IPS DF 19.7 (cell line): ENCODE measurements at regions not wholly inside any gene's neighbourhood (a gene's known extent, or its start where the extent isn't known, plus 50 kb on each side); places are given as distances from the start of the nearest gene placed in this dataset.

ENCODE experiments used
- DNase-seq: peaks from one replicate; pipeline ENCODE4 v3.0.0-alpha.2; 2013; ENCODE audit warnings: low read depth, low spot score

- DNase-seq: no peak
These were observed 85.1 kb upstream of the USP47 start for GRCh38 chr11:11756718-11757117.

GRCh38 chr11:11755871-11756270, 85.9 kb upstream of the USP47 start:
- DNase-seq: no peak

- DNase-seq: peak; percentile 7
These were observed 89.1 kb upstream of the USP47 start for GRCh38 chr11:11752679-11753078.

DNA sequence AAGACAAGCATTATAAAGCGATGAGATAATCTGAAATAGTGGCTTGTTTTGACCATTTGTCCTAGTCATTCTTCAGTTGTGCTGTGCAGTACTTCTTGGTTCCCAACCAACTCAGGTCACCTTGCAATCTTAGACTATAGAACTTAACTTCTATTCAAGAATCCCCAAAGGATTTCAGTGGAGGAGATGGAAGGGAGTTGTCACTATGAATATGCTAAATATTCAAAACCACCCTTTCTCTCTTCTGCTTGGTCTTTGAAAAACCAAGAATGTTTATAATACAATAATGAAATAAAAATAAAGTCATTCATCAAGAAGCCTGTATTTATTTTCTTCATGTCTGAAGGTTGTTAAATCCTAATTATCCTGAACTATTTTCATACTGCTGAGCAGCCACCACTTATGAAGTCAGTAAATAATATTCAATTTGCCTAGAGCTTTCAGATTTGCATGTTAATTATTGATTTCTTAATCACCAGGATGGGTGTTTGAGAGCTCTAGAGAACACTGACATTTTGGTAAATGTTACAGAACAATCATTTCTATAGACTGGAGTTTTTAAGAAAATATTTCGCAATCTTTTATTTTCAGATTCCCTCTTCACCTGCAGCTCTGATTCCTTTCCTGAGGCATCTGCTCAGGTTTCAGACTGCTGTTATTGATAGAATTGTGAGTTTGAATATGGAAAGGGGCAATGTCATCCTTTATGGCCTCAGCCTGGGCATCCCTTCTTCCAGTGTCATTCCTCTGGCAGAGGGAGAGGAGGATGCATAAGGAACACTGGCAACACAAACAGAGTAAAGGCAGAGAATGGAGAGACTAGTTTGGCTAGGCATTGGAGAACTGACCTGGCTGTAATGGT, 91.5 kb upstream of the USP47 start:
- DNase-seq: no peak

- DNase-seq: no peak
These were observed 92.9 kb upstream of the USP47 start for GRCh38 chr11:11748706-11749365.

- DNase-seq: no peak
These were observed 94.2 kb upstream of the USP47 start for GRCh38 chr11:11747570-11747969.

DNA sequence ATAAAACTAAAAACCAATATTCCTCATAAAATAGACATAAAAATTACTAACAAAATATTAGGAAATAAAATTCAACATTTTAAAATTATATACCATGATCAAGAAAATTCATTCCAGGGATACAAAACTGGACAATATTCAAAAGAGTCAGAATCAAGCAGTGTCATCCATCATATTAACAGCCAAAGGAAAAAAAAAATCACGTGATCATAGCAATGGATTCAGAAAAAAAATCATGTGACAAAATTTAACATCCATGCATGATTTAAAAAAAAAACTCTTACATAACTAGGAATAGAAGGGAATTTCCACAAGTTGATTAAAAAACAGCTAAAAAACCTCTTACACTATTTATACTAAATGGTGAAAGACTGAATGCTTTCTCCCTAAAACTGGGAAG, 95.3 kb upstream of the USP47 start:
- no peak for DNase-seq

- no peak for DNase-seq
These were observed 98.6 kb upstream of the USP47 start for GRCh38 chr11:11743216-11743615.

GRCh38 chr11:11742486-11742885, 99.3 kb upstream of the USP47 start:
- DNase-seq: no peak

- no peak for DNase-seq
These were observed 100.9 kb upstream of the USP47 start for GRCh38 chr11:11740836-11741235.

DNA sequence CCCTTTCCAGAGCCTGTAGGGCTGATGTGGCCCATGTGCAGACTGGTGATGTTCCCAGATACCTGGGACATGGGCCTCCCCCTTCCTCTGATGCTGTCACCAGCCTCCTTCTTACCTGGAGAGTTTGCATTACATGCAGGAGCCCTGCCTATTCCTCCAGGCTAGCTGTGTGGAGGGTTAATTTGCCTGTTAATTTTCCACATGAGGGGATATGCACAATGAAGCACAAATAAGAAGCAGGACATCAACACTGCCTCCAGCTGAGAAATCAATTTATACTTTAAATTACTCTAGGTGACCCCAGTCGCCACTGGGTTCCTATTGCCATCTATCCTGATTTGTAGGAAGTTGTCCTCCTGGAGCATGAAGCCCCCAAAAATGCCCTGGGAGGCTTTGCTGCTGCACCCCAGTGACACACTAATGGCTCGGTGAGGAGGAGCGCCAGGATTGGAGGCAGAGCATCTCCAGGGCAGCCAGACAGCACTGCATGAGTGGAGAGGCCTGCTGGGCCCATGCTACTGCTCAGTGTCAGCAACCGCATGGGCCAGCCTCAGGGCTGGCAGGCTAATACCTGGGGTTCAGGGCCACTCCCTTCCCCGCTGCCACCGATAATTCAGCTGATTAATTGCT, 101.6 kb upstream of the USP47 start:
- DNase-seq: no peak

DNA sequence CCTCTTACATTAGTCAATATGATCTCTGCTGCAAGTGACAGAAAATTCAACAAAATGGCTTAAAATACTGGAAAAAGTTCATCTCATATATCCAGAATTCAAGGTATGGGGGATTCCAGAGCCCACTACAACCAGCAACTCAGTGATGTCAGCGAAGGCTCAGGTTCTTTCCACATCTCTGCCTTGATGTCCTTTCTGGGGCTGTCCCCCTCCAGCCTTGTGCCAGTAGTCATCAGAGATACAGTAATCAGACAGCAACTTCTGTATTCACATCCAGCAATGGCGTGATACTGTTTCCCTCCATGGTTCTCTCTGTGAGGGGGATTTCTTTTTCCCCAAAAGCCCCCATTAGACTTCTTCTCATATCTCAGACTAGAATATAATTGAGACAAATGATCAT, 103.4 kb upstream of the USP47 start:
- no peak for DNase-seq

DNA sequence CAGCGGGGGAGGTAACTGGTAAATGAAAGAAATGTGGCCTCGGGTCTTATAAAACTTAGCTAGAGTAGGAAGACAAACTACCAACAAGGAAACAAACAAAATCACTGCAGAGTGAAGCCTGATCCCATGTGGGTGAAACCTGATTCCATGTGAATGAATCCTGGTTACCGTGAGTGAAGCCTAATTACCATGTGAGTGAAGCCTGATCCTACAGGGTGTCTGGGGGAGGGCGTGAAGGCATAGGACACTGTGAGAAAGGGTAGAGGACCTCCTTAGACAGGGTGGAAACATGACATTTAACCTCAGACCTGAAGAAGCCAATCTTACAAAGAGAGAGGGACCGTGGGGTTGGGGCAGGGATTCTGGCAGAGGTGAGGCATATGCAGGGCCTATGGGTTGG, 106.2 kb upstream of the USP47 start:
- peak; percentile 9 for DNase-seq

DNA sequence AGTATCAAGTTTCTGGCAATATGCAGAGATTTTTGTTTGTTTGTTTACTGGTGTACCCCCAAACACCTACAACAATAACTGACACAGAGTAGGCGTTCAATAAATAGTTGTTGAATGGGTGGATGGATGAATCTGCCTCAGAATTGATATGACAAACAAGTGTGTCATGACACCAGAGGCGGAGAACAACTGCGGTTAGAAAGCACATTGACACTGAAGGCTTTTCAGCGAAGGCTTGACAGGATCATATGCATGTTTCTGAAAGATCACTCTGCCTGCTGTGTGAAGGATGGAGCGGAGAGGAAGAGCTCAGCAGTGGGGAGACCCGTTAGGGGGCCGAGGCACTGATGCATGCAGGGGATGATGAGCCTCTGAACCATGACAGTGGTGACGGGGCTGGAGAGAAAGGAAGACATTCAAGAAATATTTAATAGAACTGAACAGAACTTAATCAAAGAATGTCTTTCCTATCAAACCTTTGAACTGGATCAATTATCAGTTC, 108.5 kb upstream of the USP47 start:
- DNase-seq: no peak

- DNase-seq: no peak
These were observed 109.7 kb upstream of the USP47 start for GRCh38 chr11:11732116-11732515.

DNA sequence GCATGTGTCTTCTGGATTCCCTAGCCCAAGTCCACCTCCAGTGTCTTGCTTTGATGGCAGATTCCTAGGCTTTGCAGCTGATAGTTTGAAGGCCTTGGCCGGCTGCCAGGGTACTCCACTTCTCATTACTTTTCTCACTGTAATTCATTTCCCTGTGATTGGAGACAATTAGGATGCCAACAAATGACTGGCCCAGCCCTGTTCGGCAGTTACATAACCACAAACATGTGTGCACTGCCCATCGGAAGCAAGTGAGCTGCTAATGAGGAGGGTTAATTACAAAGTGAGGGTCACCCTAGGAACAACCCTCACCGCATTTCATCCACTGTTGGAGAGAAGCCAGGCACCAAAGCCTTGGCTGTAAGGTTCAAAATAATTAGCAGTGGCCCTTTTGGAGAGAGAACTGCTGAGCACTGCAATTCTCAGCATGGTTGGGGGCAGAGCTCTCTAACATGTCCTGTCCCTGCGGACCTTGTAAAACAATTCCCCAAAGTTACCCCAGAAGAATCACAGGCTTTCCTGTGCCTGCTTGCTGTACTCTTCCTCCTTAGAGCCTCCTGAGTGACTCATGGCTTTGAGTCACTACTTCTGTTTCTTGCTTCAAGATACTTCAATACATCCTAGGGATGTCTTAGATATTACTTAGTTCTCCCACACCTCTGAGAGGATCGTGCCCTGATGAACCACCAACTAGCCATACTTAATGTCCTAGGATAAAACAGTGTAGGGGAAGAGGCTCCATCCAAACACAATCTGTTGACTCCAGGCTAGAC, 109.7 kb upstream of the GALNT18 start:
- DNase-seq: no peak

GRCh38 chr11:11728386-11728785, 106.6 kb upstream of the GALNT18 start:
- no peak for DNase-seq

- no peak for DNase-seq
These were observed 103.6 kb upstream of the GALNT18 start for GRCh38 chr11:11725438-11725837.

- DNase-seq: no peak
These were observed 103.2 kb upstream of the GALNT18 start for GRCh38 chr11:11724994-11725393.

DNA sequence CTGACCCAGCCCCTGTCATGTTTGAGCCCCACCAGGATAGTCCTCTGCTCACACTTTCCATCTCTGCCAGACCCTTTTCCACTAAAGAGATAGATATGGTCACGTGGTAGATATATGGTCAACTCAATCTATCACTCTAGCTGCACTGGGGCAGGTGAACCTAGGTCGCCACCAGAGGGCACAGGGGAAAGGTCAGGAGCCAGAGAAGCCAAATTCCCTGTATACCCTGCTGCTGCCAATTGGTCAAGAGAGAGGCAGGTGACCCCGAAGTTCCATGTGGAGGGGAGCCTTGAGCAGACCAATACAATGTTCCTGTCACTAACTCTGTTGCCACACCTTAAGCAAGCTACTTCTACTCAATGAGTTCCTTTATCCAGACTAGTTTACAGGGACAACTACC, 101.1 kb upstream of the GALNT18 start:
- DNase-seq: no peak

DNA sequence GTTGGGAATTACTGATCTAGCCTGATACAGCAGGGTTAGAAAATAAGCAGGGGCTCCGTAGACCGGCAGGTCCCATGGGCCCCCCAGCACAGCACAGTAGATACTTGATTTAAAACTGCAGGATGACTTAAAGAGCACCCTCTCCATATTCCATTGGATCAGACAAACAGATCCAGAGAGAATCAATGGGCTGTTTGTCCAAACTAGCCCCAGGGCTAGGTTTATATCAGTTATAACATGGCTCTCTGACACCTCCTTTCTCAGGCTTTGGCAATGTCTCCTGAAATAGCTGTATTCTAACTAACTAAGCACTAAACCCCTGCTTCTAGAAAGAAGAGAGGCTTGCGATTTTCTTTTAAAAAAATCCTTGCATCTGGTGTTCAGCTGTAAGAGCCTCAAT, 100.4 kb upstream of the GALNT18 start:
- DNase-seq: no peak

- no peak for DNase-seq
These were observed 96.7 kb upstream of the GALNT18 start for GRCh38 chr11:11718511-11718910.
